IMR-90 (cell line): ENCODE measurements at regions not wholly inside any gene's neighbourhood (a gene's known extent, or its start where the extent isn't known, plus 50 kb on each side); places are given as distances from the start of the nearest gene placed in this dataset.

ENCODE experiments used
- ATAC-seq: fragments of 200-7000 bp; cut with Tn5 transposase; 2 replicates; pipeline ENCODE4 v1.9.1; 2020; ENCODE audit warnings: low read depth, mild to moderate bottlenecking, moderate library complexity
- BruUV-seq: library from RNA; stranded (reverse); fragments of 400-500 nt; replicated peaks from 2 replicates; lab custom pipeline; 2021; lab: Mats Ljungman, UMichigan
- CTCF ChIA-PET: fragments of 300-600 bp; formaldehyde crosslinking; extraction: SDS; loops from one replicate; lab custom pipeline; 2021; ENCODE audit warnings: antibody characterized with exemption; lab: Yijun Ruan, JAX
- POLR2A ChIA-PET: fragments of 300-600 bp; sonication (Branson Sonifier 250); formaldehyde crosslinking; loops from one replicate; lab custom pipeline; 2022; ENCODE audit warnings: antibody characterized with exemption; ENCODE audit not compliant: unreplicated experiment; lab: Charles Lee
- DNase-seq: peaks from one replicate; pipeline ENCODE4 v3.0.0; 2013
- H2AFZ ChIP-seq: replicated peaks from 2 replicates; pipeline ENCODE3; 2013; ENCODE audit warnings: low read length, mild to moderate bottlenecking; ENCODE audit not compliant: poor library complexity
- H2AK5ac ChIP-seq: 2 replicates; pipeline ENCODE4 v1.6.1; 2013; ENCODE audit warnings: low read depth, low read length, inconsistent platforms
- H2AK9ac ChIP-seq: replicated peaks from 2 replicates; pipeline ENCODE3; 2013; ENCODE audit warnings: mild to moderate bottlenecking, low read depth, low read length, moderate library complexity; ENCODE audit not compliant: poor library complexity
- H2BK120ac ChIP-seq: 2 replicates; pipeline ENCODE4 v1.6.1; 2013; ENCODE audit warnings: low read depth, low read length, inconsistent platforms
- H2BK15ac ChIP-seq: 3 replicates; pipeline ENCODE4 v1.6.1; 2013; ENCODE audit warnings: low read depth, low read length, inconsistent platforms
- H2BK20ac ChIP-seq: 2 replicates; pipeline ENCODE4 v1.6.1; 2013; ENCODE audit warnings: low read depth, mild to moderate bottlenecking, inconsistent platforms, low read length, moderate library complexity
- H2BK5ac ChIP-seq: 2 replicates; pipeline ENCODE4 v1.6.1; 2013; ENCODE audit warnings: mild to moderate bottlenecking, low read depth, low read length, inconsistent platforms; ENCODE audit not compliant: poor library complexity, severe bottlenecking
- H3K14ac ChIP-seq: replicated peaks from 2 replicates; pipeline ENCODE4 v1.6.1; 2013; ENCODE audit warnings: low read depth, low read length, inconsistent platforms
- H3K18ac ChIP-seq: 2 replicates; pipeline ENCODE4 v1.6.1; 2013; ENCODE audit warnings: low read depth, low read length, control low read depth
- H3K23ac ChIP-seq: 2 replicates; pipeline ENCODE4 v1.6.1; 2013; ENCODE audit warnings: low read depth, low read length, inconsistent platforms
- H3K27ac ChIP-seq: 2 replicates; pipeline ENCODE4 v1.5.1; 2013; ENCODE audit warnings: mild to moderate bottlenecking, control low read depth, low read length; ENCODE audit not compliant: insufficient read depth
- H3K27me3 ChIP-seq: 2 replicates; pipeline ENCODE4 v1.6.1; 2013; ENCODE audit warnings: low read length; ENCODE audit not compliant: control insufficient read depth, insufficient read depth
- H3K36me3 ChIP-seq: 2 replicates; pipeline ENCODE4 v1.6.1; 2013; ENCODE audit warnings: low read length, mixed read lengths; ENCODE audit not compliant: control insufficient read depth, insufficient read depth
- H3K4ac ChIP-seq: 2 replicates; pipeline ENCODE4 v1.6.1; 2013; ENCODE audit warnings: low read depth, low read length, inconsistent platforms
- H3K4me1 ChIP-seq: 2 replicates; pipeline ENCODE4 v1.6.1; 2013; ENCODE audit warnings: low read length, mixed read lengths; ENCODE audit not compliant: control insufficient read depth, insufficient read depth
- H3K4me2 ChIP-seq: 2 replicates; pipeline ENCODE4 v1.6.1; 2013; ENCODE audit warnings: low read depth, mild to moderate bottlenecking, control low read depth, low read length, moderate library complexity
- H3K4me3 ChIP-seq: 2 replicates; pipeline ENCODE4 v1.5.1; 2013; ENCODE audit warnings: low read depth, mild to moderate bottlenecking, control low read depth, low read length, moderate library complexity; ENCODE audit not compliant: insufficient read depth
- H3K56ac ChIP-seq: 2 replicates; pipeline ENCODE4 v1.6.1; 2013; ENCODE audit warnings: low read length, inconsistent platforms; ENCODE audit not compliant: insufficient read depth; ENCODE audit errors: extremely low read depth
- H3K79me1 ChIP-seq, 2 experiments: 2 replicates each; pipeline ENCODE4 v1.6.1; 2013; ENCODE audit warnings: low read length in 2 of 2, inconsistent platforms in 1 of 2, low read depth in 1 of 2
- H3K9ac ChIP-seq: 2 replicates; pipeline ENCODE4 v1.6.1; 2013; ENCODE audit warnings: low read depth, low read length, control low read depth
- H3K9me1 ChIP-seq: 2 replicates; pipeline ENCODE4 v1.6.1; 2013; ENCODE audit warnings: low read length, inconsistent platforms; ENCODE audit not compliant: insufficient read depth
- H3K9me3 ChIP-seq: 2 replicates; pipeline ENCODE4 v1.6.1; 2013; ENCODE audit warnings: low read length; ENCODE audit not compliant: control insufficient read depth, insufficient read depth
- H4K20me1 ChIP-seq: 2 replicates; pipeline ENCODE4 v1.6.1; 2013; ENCODE audit warnings: low read length, inconsistent platforms; ENCODE audit not compliant: insufficient read depth
- H4K5ac ChIP-seq: 2 replicates; pipeline ENCODE4 v1.6.1; 2013; ENCODE audit warnings: mild to moderate bottlenecking, low read depth, low read length, control low read depth
- H4K8ac ChIP-seq, 2 experiments: 2 replicates each; pipeline ENCODE4 v1.6.1; 2013; ENCODE audit warnings: low read depth in 2 of 2, low read length in 2 of 2, control low read depth in 1 of 2, inconsistent platforms in 1 of 2
- H4K91ac ChIP-seq: 2 replicates; pipeline ENCODE4 v1.6.1; 2013; ENCODE audit warnings: low read depth, low read length, inconsistent platforms; ENCODE audit not compliant: insufficient read depth
- MAZ ChIP-seq: IDR thresholded peaks from 2 replicates; pipeline ENCODE4 v1.6.1; 2012; ENCODE audit warnings: low read depth, mild to moderate bottlenecking, low read length, improper control_type of control experiment, moderate library complexity, borderline replicate concordance
- RCOR1 ChIP-seq: IDR thresholded peaks from 2 replicates; pipeline ENCODE4 v1.6.1; 2012; ENCODE audit warnings: mild to moderate bottlenecking, low read length, improper control_type of control experiment; ENCODE audit not compliant: insufficient replicate concordance
- WGBS, 2 experiments: methylation state at CpG; one replicate each; pipeline versions ENCODE4 v1.1.5 to v1.1.7; 2013; ENCODE audit warnings: missing lambda C conversion rate in 2 of 2; ENCODE audit not compliant: insufficient read length in 1 of 2; ENCODE audit errors: extremely low coverage in 2 of 2; 5-methylcytosine and 5-hydroxymethylcytosine counted together
- dilution Hi-C: fragments of 300-500 bp; cut with HindIII; formaldehyde crosslinking; loops from one replicate; pipeline ENCODE4 v1.14.3; 2018; ENCODE audit warnings: low sequenced_read_pairs; ENCODE audit not compliant: unreplicated experiment
- in situ Hi-C: fragments of 300-500 bp; cut with MboI; formaldehyde crosslinking; loops from 3 replicates; pipeline ENCODE4 v1.14.3; 2019; ENCODE audit warnings: low sequenced_read_pairs, inconsistent platforms, mixed read lengths
- intact Hi-C: fragments of 100-400 bp; cut with micrococcal nuclease; formaldehyde crosslinking; loops from 2 replicates; pipeline ENCODE4 v1.10.0; 2022

DNA sequence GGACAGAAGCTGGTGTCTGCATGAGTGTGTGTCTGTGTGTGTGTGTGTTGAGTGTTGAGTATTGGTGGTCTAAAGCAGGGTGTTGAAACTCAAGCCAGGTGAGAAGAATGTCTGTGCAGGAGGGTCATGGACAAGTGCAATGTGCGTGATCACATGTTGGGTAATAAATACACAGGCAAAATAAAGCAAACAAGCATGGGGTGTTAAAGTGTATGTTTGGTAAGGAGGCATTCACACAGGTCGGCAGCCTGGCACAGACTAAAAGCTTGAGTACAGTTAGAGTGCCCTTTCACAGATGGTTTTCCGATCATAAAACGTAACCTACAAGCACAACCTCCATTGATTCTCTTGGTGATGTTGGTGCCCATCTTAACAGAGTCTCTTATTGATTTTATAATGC, 476.9 kb upstream of the KLHL1 start:
- in situ Hi-C loops, result no loop called here
- Histone ChIP-seq H3K4ac (no peak overlapping the region), H3K9me1 (no peaks in the 10 kb centered on the region), H3K4me2 (no peak overlapping the region), H3K9me3 (peaks cover 6% of the 10 kb centered on the region), H2BK15ac (no peak overlapping the region), H3K79me1 (no peaks in the 10 kb centered on the region), H2AK5ac (no peak overlapping the region), H3K4me3 (no peak overlapping the region), H3K23ac (no peak overlapping the region), H3K56ac (no peak overlapping the region), H3K27ac (no peak overlapping the region), H4K91ac (no peak overlapping the region), H2BK120ac (no peak overlapping the region), H4K20me1 (no peaks in the 10 kb centered on the region), H2BK20ac (no peak overlapping the region), H2AFZ (no peak overlapping the region), H3K18ac (no peak overlapping the region), H3K36me3 (no peaks in the 10 kb centered on the region), H3K4me1 (no peaks in the 10 kb centered on the region), H3K14ac (no peak overlapping the region), H2AK9ac (no peak overlapping the region), H4K8ac (no peak overlapping the region), H3K27me3 (no peaks in the 10 kb centered on the region), H4K5ac (no peak overlapping the region), H3K9ac (no peak overlapping the region), H2BK5ac (no peak overlapping the region)
- DNase-seq (no peak), ATAC-seq (no peak)
- WGBS, 2 experiments, result 33% methylated on average over 1 of the region's 4 CpGs; no CpG with 5 or more reads in 1 of the 2 experiments
- dilution Hi-C loops, result no loop called here
- CTCF ChIA-PET, result no interaction called here
- TF ChIP-seq RCOR1 (no peak), MAZ (no peak)
- BruUV-seq, result no TSS peak
- POLR2A ChIA-PET, result no interaction called here
- intact Hi-C loops, result no loop called here
